Esophagus muscularis mucosa (tissue), 2 donors: ENCODE measurements at regions not wholly inside any gene's neighbourhood (a gene's known extent, or its start where the extent isn't known, plus 50 kb on each side); places are given as distances from the start of the nearest gene placed in this dataset.

Experiments used
- POLR2A ChIP-seq: fragments of 450-650 bp; IDR thresholded peaks from one replicate; pipeline ENCODE4 v1.6.1; 2017; ENCODE audit warnings: antibody characterized with exemption, moderate library complexity, mild to moderate bottlenecking, low read depth
- POLR2AphosphoS5 ChIP-seq, 2 donors: sonication (generic); formaldehyde crosslinking; IDR thresholded peaks; one replicate each; pipeline ENCODE4 v1.6.1; 2017; ENCODE audit warnings: antibody characterized with exemption in 2 of 2

DNA sequence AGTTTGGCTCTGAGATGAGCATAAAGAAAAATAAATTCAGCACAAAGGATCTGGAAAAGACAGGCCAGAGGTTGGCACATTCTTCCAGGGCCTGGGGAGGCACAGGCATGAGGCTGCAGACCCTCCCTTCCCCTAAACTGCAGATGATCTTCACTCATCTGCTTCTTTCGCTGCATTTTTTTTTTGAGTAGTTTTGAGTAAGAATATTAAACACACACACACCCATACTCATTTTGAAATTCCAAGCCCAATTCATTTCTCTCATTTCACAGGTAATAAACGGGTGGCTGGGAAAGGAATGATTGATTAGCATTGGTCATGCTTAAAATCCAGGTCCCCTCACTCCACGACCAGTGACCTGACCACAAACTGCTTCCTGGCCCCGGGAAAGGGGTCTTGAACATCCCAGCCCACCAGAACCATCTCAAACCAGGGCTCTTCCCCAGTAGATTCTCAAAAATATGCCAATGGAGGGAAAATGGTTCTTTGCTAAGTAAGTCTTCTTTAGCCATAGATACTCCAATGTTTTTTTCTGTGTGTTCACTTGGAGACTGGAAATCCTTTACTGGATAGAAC lies 219.6 kb downstream of the ANAPC1 start:
- TF ChIP-seq POLR2AphosphoS5 (IDR thresholded peaks at IDR 0.05) (no peak), POLR2A (no peak)
